ENCODE measurements at regions not wholly inside any gene's neighbourhood (a gene's known extent, or its start where the extent isn't known, plus 50 kb on each side); places are given as distances from the start of the nearest gene placed in this dataset.

DNA sequence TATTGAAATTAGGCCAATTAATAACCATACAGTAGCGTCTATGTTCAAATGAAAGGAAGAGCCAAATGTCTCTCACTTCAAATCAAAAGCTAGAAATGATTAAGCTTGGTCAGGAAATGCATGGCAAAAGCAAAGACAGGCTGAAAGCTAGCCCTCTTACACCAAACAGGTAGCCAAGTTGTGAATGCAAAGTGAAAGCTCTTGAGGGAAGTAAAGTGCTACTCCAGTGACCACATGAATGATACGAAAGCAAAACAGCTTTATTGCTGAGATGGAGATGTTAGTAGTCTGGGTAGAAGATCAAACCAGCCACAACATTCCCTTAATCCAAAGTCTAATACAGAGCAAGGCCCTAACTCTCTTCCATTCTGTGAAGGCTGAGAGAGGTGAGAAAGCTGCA lies 123.8 kb downstream of the TEX36 start:
- TF ChIP-seq CTCF (conservative IDR thresholded peaks at IDR 0.05) (no peak), ZFX (IDR thresholded peaks at IDR 0.05) (no peak)
